ENCODE measurements at regions not wholly inside any gene's neighbourhood (a gene's known extent, or its start where the extent isn't known, plus 50 kb on each side); places are given as distances from the start of the nearest gene placed in this dataset.

- no peak for TF ChIP-seq CTCF (IDR thresholded peaks at IDR 0.05; ENCODE audit: insufficient read depth, low read length, missing control alignments)
- ChIA-PET CTCF (interaction anchor here (1.2 kb wide), 1 partner anchor 9 kb away, joined by 4 read pairs; no protein-coding TSS in a partner anchor), POLR2A (no interaction called here)
- no peak for DNase-seq (ENCODE audit: low read depth, low spot score)
- no peak overlapping the region for H3K4me3 ChIP-seq (ENCODE audit: low read depth, low read length)
These were observed 61.3 kb upstream of the PRR23E start for GRCh38 chr3:127131424-127132170.

DNA sequence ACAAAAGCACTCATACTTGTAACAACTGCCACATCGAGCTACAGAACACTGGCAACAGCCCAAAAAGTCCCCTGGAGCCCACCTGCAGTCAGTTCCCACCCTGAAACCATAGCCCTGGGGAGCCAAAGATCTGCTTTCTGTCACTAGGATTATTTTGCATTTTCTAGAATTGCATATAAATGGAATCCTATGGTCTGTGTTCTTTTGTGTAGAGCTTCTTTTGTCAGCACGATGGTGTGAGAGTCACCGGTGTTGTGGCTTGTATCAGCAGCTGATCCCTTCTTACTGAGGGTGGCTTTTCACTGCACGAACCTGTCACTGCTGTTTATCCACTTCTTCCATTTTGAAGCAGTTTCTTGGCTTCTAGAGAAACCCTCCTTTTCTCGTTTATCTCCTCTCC, 60.1 kb upstream of the PRR23E start:
- no peak for TF ChIP-seq CTCF (IDR thresholded peaks at IDR 0.05; ENCODE audit: insufficient read depth, low read length, missing control alignments)
- H3K4me3 ChIP-seq (ENCODE audit: low read depth, low read length): no peak overlapping the region
- POLR2A ChIA-PET: no interaction called here

GRCh38 chr3:127133971-127134370, 59.0 kb upstream of the PRR23E start:
- H3K4me3 ChIP-seq (ENCODE audit: low read depth, low read length): no peak overlapping the region
- ChIA-PET CTCF (interaction anchor here (1.0 kb wide), 1 partner anchor 11 kb away, joined by 3 read pairs; no protein-coding TSS in a partner anchor), POLR2A (no interaction called here)
- DNase-seq (ENCODE audit: low read depth, low spot score): no peak
- no peak for TF ChIP-seq CTCF (IDR thresholded peaks at IDR 0.05; ENCODE audit: insufficient read depth, low read length, missing control alignments)

More for the DNA sequence above, 60.1 kb upstream of the PRR23E start:
- CTCF ChIA-PET: no interaction called here
- DNase-seq (ENCODE audit: low read depth, low spot score): no peak

GRCh38 chr3:127134466-127134865, 58.5 kb upstream of the PRR23E start:
- no peak for DNase-seq (ENCODE audit: low read depth, low spot score)
- CTCF ChIA-PET: interaction anchor here (1.0 kb wide), 1 partner anchor 11 kb away, joined by 3 read pairs; no protein-coding TSS in a partner anchor
- TF ChIP-seq CTCF (IDR thresholded peaks at IDR 0.05; ENCODE audit: insufficient read depth, low read length, missing control alignments): no peak
- POLR2A ChIA-PET: no interaction called here
- no peak overlapping the region for H3K4me3 ChIP-seq (ENCODE audit: low read depth, low read length)

DNA sequence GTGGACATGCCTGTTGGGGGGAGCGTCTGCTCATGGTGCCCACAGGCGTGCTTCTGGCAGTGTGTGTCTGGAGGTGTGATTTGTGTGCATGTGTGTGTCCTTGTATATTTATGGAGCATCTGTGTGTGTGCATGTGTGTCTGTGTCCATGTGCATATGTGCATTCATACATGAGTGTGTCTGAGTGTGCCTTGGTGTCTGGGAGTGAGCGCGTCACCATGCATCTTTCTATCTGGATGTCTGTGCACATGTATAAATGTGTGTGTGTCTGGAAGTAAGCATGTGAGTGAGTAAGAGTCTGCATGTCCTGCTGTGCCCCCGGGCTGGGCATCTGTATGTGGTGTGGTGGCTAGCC, 58.1 kb upstream of the PRR23E start:
- ChIA-PET CTCF (no interaction called here), POLR2A (no interaction called here)
- H3K4me3 ChIP-seq (ENCODE audit: low read depth, low read length): no peak overlapping the region
- DNase-seq (ENCODE audit: low read depth, low spot score): no peak
- no peak for TF ChIP-seq CTCF (IDR thresholded peaks at IDR 0.05; ENCODE audit: insufficient read depth, low read length, missing control alignments)

- CTCF ChIA-PET: no interaction called here
- no peak for TF ChIP-seq CTCF (IDR thresholded peaks at IDR 0.05; ENCODE audit: insufficient read depth, low read length, missing control alignments)
- POLR2A ChIA-PET: no interaction called here
- DNase-seq (ENCODE audit: low read depth, low spot score): no peak
- no peak overlapping the region for H3K4me3 ChIP-seq (ENCODE audit: low read depth, low read length)
These were observed 57.5 kb upstream of the PRR23E start for GRCh38 chr3:127135241-127136023.

All from AG04449 (cell line).